NB4 (cell line): ENCODE measurements at regions not wholly inside any gene's neighbourhood (a gene's known extent, or its start where the extent isn't known, plus 50 kb on each side); places are given as distances from the start of the nearest gene placed in this dataset.

Experiments
- DNase-seq: peaks from one replicate; pipeline ENCODE4 v3.0.0; 2010; ENCODE audit warnings: low read depth
- H3K4me3 ChIP-seq: one replicate; pipeline ENCODE4 v1.5.1; 2011; ENCODE audit warnings: mild to moderate bottlenecking, low read depth, low read length, moderate library complexity
- CTCF ChIP-seq: IDR thresholded peaks from one replicate; pipeline ENCODE4 v1.5.1; 2012; ENCODE audit warnings: low read depth, low read length
- MAX ChIP-seq: IDR thresholded peaks from 2 replicates; pipeline ENCODE4 v1.6.1; 2011; ENCODE audit warnings: low read depth, low read length
- MYC ChIP-seq: IDR thresholded peaks from 2 replicates; pipeline ENCODE4 v1.6.1; 2011; ENCODE audit warnings: low read depth, low read length
- POLR2A ChIP-seq: IDR thresholded peaks from 2 replicates; pipeline ENCODE4 v1.6.1; 2011; ENCODE audit warnings: mild to moderate bottlenecking; ENCODE audit not compliant: insufficient read length; ENCODE audit errors: extremely low read depth

- H3K4me3 ChIP-seq = no peak overlapping the region
- DNase-seq = no peak
- TF ChIP-seq POLR2A (no peak), MAX (no peak), MYC (no peak), CTCF (no peak)
Measured at GRCh38 chr18:51639541-51639940, 442.1 kb upstream of the MEX3C start.

GRCh38 chr18:51643483-51643882 lies 446.0 kb upstream of the MEX3C start:
- no peak for TF ChIP-seq POLR2A
- no peak for TF ChIP-seq CTCF
- no peak for DNase-seq
- H3K4me3 ChIP-seq = no peak overlapping the region

- TF ChIP-seq CTCF = no peak
- H3K4me3 ChIP-seq = no peak overlapping the region
- no peak for DNase-seq
Measured at GRCh38 chr18:51645607-51646006, 448.1 kb upstream of the MEX3C start.

GRCh38 chr18:51647346-51647745 lies 449.9 kb upstream of the MEX3C start:
- DNase-seq = no peak
- TF ChIP-seq MAX (no peak), POLR2A (no peak), MYC (no peak), CTCF (no peak)
- H3K4me3 ChIP-seq = no peak overlapping the region

- TF ChIP-seq MAX = no peak
- no peak for TF ChIP-seq POLR2A
- no peak for DNase-seq
Measured at GRCh38 chr18:51647942-51648341, 450.5 kb upstream of the MEX3C start.

GRCh38 chr18:51649796-51650195 lies 452.3 kb upstream of the MEX3C start:
- no peak overlapping the region for H3K4me3 ChIP-seq
- TF ChIP-seq MYC (no peak), CTCF (no peak), POLR2A (no peak), MAX (no peak)
- DNase-seq = no peak

More at GRCh38 chr18:51647942-51648341, 450.5 kb upstream of the MEX3C start:
- no peak overlapping the region for H3K4me3 ChIP-seq

GRCh38 chr18:51651761-51652160 lies 454.3 kb upstream of the MEX3C start:
- no peak overlapping the region for H3K4me3 ChIP-seq
- no peak for TF ChIP-seq POLR2A
- no peak for DNase-seq
